ENCODE measurements at regions not wholly inside any gene's neighbourhood (a gene's known extent, or its start where the extent isn't known, plus 50 kb on each side); places are given as distances from the start of the nearest gene placed in this dataset.

DNA sequence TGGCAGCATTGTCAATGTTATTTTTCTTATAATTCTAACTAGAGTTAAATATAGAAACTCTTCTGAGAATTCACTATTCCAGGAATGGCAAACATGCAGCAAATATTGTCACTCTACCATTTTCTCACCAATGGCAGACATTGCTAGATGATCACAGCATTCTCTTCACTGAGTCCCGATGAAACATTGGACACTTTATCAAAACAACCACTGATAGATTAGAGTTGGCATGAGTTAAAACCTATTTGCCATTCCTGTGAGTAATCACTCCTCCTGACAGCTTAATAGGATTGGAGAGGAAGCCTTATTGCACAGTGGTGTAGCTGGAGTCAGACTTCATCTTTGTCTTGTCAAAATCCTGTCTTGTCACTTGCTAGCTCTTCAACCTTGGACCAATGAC lies 163.9 kb upstream of the THUMPD2 start (continued):
- no peak for TF ChIP-seq ZNF10 (CRISPR knock-in tag; IDR thresholded peaks at IDR 0.05; ENCODE audit: borderline replicate concordance, low read depth)
- TF ChIP-seq GTF2F1 (IDR thresholded peaks at IDR 0.05; ENCODE audit: low read length): no peak
- TF ChIP-seq BRCA1 (CRISPR knock-in tag; IDR thresholded peaks at IDR 0.05): no peak
- no peak for TF ChIP-seq ETV6 (CRISPR knock-in tag; conservative IDR thresholded peaks at IDR 0.05)

DNA sequence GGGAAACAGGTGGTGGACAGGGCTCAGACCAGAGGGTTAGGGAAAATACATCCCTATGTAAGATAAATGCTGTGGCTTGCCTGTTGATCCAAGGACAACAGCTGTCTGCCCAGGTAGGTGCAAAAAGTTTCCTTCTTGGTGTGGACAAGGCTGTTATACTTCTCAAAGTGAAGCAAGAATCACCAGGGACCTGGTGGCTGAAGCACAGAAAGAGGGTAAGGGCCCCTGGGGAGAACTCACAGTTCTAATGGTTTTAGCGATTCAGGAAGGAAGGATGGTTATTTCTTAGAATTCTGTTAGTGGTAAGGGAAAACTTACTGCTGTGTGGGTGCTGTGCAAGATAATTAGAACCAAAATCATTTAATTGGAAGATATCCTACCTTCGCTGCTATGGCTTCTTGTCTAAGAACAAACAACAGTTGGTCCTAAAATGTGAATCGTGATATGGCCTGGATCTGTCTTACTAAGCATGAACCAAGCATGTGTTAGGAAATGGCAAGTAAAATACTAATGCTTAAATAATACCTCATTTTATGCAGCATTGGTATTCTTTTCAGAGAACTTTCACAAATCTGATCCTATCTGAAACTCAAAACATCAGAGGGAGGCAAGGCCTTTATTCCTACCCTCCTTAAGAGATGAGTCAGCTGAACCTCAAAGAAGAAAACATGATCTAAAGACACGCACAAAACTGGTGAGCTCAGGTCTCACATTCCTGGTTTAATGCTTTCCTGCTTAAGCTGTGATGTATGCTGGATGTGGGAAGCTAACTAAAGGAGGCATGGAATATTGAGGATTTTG lies 159.2 kb upstream of the THUMPD2 start:
- TF ChIP-seq SYNCRIP (IDR thresholded peaks at IDR 0.05; ENCODE audit: insufficient read depth, low read depth, low read length) (no peak), U2AF1 (optimal IDR thresholded peaks at IDR 0.05; ENCODE audit: low read depth, low read length) (no peak), GZF1 (CRISPR knock-in tag; IDR thresholded peaks at IDR 0.05) (no peak), NFIB (CRISPR knock-in tag; IDR thresholded peaks at IDR 0.05; ENCODE audit: borderline replicate concordance) (no peak)
- FAIRE-seq: no peak
- CTCF ChIA-PET (ENCODE audit: low intra/inter-chr PET ratio, low total read pairs): no interaction called here
- H3K4me3 ChIP-seq (replicated peaks in 1 of 3; ENCODE audit: insufficient read depth in 1 of 3, low read depth in 2 of 3, low read length in 3 of 3): no peak overlapping the region
- ATAC-seq: no peak
- POLR2A ChIA-PET: no interaction called here
- no peak overlapping the region for H3K4me2 ChIP-seq (ENCODE audit: low read depth, low read length)
- no peaks in the 10 kb centered on the region for H4K20me1 ChIP-seq (ENCODE audit: insufficient read depth, low read length)
- H3K79me2 ChIP-seq (ENCODE audit: insufficient read depth, low read length): no peaks in the 10 kb centered on the region
- H3K9ac ChIP-seq (ENCODE audit: insufficient read depth, low read depth, low read length): no peak overlapping the region
- H3K9me3 ChIP-seq (ENCODE audit: low read length): no peaks in the 10 kb centered on the region
- H3K27ac ChIP-seq (ENCODE audit: extremely low read length, insufficient read depth, low read length): no peak overlapping the region
- no peaks in the 10 kb centered on the region for H3K36me3 ChIP-seq (replicated peaks in 1 of 2; ENCODE audit: control insufficient read depth in 1 of 2, insufficient read depth in 2 of 2, low read length in 2 of 2)
- no peaks in the 10 kb centered on the region for H3K4me1 ChIP-seq (ENCODE audit: insufficient read depth, low read length)
- BruUV-seq (replicated peaks): no TSS peak
- intact Hi-C loops (cut with micrococcal nuclease; ENCODE audit: unreplicated experiment): loop anchor here (5.0 kb wide), 1 partner anchor 134 kb away; no protein-coding TSS in a partner anchor
- in situ Hi-C loops (cut with HindIII; ENCODE audit: extremely low pct_ligation_motif_present, low pct_unique_long_range_greater_than_20kb): no loop called here
- DNase-seq (ENCODE audit: low spot score): no peak
- 1% methylated on average over 4 of the region's 4 CpGs for WGBS (ENCODE audit: low lambda C conversion rate)
- H3K27me3 ChIP-seq (ENCODE audit: control insufficient read depth in 1 of 2, insufficient read depth in 2 of 2, low read length in 2 of 2): no peaks in the 10 kb centered on the region
- H2AFZ ChIP-seq (ENCODE audit: low read length): no peak overlapping the region

Data from HepG2 (cell line).